RWPE1 (cell line): ENCODE measurements at regions not wholly inside any gene's neighbourhood (a gene's known extent, or its start where the extent isn't known, plus 50 kb on each side); places are given as distances from the start of the nearest gene placed in this dataset.

Experiments
- CTCF ChIA-PET: fragments of 350-600 bp; sonication (Branson Sonifier 250); formaldehyde crosslinking; extraction: SDS; loops from one replicate; lab custom pipeline; 2021; lab: Yijun Ruan, JAX
- POLR2A ChIA-PET: fragments of 400-600 bp; formaldehyde crosslinking; extraction: SDS; loops from one replicate; lab custom pipeline; 2020; ENCODE audit warnings: antibody characterized with exemption; ENCODE audit not compliant: low non-redundant PET; lab: Yijun Ruan, JAX
- DNase-seq: peaks from one replicate; pipeline ENCODE4 v3.0.0; 2012; ENCODE audit warnings: low spot score
- H3K27ac ChIP-seq: fragments of 450-650 bp; 2 replicates; pipeline ENCODE4 v1.5.1; 2017
- CTCF ChIP-seq: fragments of 450-650 bp; conservative IDR thresholded peaks from 2 replicates; pipeline ENCODE4 v1.5.1; 2017; ENCODE audit warnings: low read depth, mild to moderate bottlenecking

- DNase-seq = no peak
- ChIA-PET CTCF (no interaction called here), POLR2A (no interaction called here)
- no peak for TF ChIP-seq CTCF
- no peak overlapping the region for H3K27ac ChIP-seq
Measured at GRCh38 chr21:17002594-17003257, 510.1 kb upstream of the CXADR start.

GRCh38 chr21:17003258-17003615 is 509.6 kb upstream of the CXADR start:
- TF ChIP-seq CTCF = no peak
- ChIA-PET POLR2A (no interaction called here), CTCF (no interaction called here)
- DNase-seq = no peak
- no peak overlapping the region for H3K27ac ChIP-seq

- no peak overlapping the region for H3K27ac ChIP-seq
- ChIA-PET POLR2A (no interaction called here), CTCF (no interaction called here)
- DNase-seq = no peak
- no peak for TF ChIP-seq CTCF
Measured at GRCh38 chr21:17003763-17004373, 509.0 kb upstream of the CXADR start.

GRCh38 chr21:17032141-17032655 is 480.6 kb upstream of the CXADR start:
- TF ChIP-seq CTCF = no peak
- DNase-seq = no peak
- ChIA-PET POLR2A (no interaction called here), CTCF (no interaction called here)
- H3K27ac ChIP-seq = no peak overlapping the region

GRCh38 chr21:17044696-17045095 is 468.1 kb upstream of the CXADR start:
- H3K27ac ChIP-seq = no peak overlapping the region
- no peak for TF ChIP-seq CTCF
- ChIA-PET CTCF (no interaction called here), POLR2A (no interaction called here)
- DNase-seq = no peak

GRCh38 chr21:17045214-17045853 is 467.5 kb upstream of the CXADR start:
- no peak for DNase-seq
- CTCF ChIA-PET = interaction anchor here (0.6 kb wide), 1 partner anchor 52 kb away, joined by 4 read pairs; no protein-coding TSS in a partner anchor
- POLR2A ChIA-PET = no interaction called here
- H3K27ac ChIP-seq = no peak overlapping the region
- TF ChIP-seq CTCF = peak; percentile 34; the same call in 1 of the 2 replicates
